Adipocyte (in vitro differentiated cells): ENCODE measurements at regions not wholly inside any gene's neighbourhood (a gene's known extent, or its start where the extent isn't known, plus 50 kb on each side); places are given as distances from the start of the nearest gene placed in this dataset.

Experiments used
- DNase-seq: peaks from one replicate; pipeline ENCODE4 v3.0.0-alpha.2; 2015; ENCODE audit warnings: low read depth
- H3K27me3 ChIP-seq: replicated peaks from 2 replicates; pipeline ENCODE4 v1.7.0; 2013; ENCODE audit warnings: mild to moderate bottlenecking, low read length, moderate library complexity; ENCODE audit not compliant: control insufficient read depth, insufficient read depth
- H3K36me3 ChIP-seq: 2 replicates; pipeline ENCODE4 v1.7.0; 2013; ENCODE audit warnings: low read length, mild to moderate bottlenecking, moderate library complexity; ENCODE audit not compliant: control insufficient read depth, insufficient read depth, severe bottlenecking
- H3K4me1 ChIP-seq: 2 replicates; pipeline ENCODE4 v1.7.0; 2013; ENCODE audit warnings: mild to moderate bottlenecking, low read length, moderate library complexity; ENCODE audit not compliant: control insufficient read depth, insufficient read depth
- H3K4me3 ChIP-seq: 2 replicates; pipeline ENCODE4 v1.7.0; 2013; ENCODE audit warnings: mild to moderate bottlenecking, low read length, moderate library complexity
- H3K9ac ChIP-seq: 2 replicates; pipeline ENCODE4 v1.7.0; 2013; ENCODE audit warnings: mild to moderate bottlenecking, low read length, moderate library complexity
- H3K9me3 ChIP-seq: 2 replicates; pipeline ENCODE4 v1.7.0; 2013; ENCODE audit warnings: mild to moderate bottlenecking, low read length, moderate library complexity; ENCODE audit not compliant: control insufficient read depth

DNA sequence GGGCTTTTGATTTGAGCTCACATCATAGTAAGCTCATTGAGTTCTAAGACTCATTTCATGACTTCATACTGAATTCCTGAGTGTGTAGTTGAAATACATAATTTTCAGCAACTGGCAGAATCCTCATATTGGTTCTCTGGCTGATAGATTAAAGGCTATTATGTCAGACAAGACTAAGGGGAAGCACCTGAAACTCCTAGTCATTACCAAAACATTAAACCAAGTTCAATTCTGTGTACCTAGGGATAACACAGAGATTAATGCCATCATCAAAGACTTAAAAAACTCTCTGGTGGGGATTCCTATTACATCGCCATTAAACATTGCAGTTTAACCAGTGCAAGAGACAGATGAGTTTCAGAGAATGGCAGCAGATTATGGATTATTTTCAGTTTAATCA is 339.1 kb downstream of the PTPRC start:
- Histone ChIP-seq H3K36me3 (no peaks in the 10 kb centered on the region), H3K9me3 (no peaks in the 10 kb centered on the region), H3K27me3 (no peaks in the 10 kb centered on the region), H3K9ac (no peak overlapping the region), H3K4me1 (no peaks in the 10 kb centered on the region), H3K4me3 (no peak overlapping the region)
- no peak for DNase-seq

DNA sequence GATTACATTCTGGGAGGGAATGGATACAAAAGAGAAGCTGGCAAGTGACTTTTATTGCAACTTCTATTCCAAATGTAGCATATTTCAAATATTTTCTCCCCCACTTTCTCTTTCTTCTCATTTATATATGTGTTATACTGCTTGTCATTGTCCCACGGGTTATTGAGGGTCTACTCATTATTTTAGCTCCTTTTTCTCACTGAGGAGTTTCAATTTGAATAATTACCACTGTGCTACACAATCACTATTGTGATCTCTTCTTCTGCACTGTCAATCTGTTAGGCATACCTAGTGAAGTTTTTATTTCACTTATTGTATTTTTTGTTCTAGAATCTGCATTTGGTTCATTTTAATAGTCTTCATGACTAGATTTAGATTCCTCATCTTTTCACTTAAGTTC is 339.7 kb downstream of the PTPRC start:
- Histone ChIP-seq H3K4me3 (no peak overlapping the region), H3K9ac (no peak overlapping the region), H3K9me3 (no peaks in the 10 kb centered on the region), H3K4me1 (no peaks in the 10 kb centered on the region), H3K36me3 (no peaks in the 10 kb centered on the region), H3K27me3 (no peaks in the 10 kb centered on the region)
- no peak for DNase-seq

DNA sequence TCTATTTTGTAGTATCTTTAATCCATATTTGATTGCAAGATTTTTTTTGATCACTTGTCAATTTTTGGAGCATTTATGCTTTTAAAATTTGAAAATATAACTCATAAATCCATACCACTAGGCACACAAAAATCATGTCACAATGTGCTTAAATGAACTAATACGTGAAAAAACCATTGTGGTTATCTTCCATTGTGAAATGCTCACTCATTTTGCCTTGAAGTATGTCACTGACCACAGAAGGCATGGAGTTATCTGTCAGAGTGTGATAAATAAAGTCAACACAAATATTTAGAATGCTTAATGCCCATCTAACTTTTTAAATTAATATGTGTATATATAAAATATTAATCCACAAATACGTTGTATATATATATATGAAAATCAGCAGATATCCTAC is 347.2 kb downstream of the PTPRC start:
- Histone ChIP-seq H3K4me3 (no peak overlapping the region), H3K9ac (no peak overlapping the region), H3K36me3 (no peaks in the 10 kb centered on the region), H3K4me1 (no peaks in the 10 kb centered on the region), H3K9me3 (no peaks in the 10 kb centered on the region), H3K27me3 (no peaks in the 10 kb centered on the region)
- DNase-seq, result no peak

DNA sequence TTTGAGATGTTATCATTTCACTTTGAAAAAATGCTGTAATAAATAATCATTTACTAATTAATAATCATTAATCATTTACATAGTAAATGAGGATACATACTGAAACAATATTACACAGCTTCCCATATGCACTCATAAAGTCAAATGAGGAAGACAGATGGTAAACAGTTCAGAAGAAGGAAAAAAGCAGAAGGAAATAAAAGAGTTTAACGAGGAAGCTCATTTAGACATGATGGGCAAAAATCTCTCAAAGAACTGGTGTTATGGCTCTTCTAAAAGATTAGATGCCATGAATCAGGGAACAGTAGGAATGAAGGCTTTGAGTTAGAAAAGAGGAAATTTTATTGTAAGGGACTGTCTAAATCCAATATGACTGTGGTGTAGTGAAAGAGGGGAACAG is 347.6 kb downstream of the PTPRC start:
- Histone ChIP-seq H3K27me3 (no peaks in the 10 kb centered on the region), H3K36me3 (no peaks in the 10 kb centered on the region), H3K9me3 (no peaks in the 10 kb centered on the region), H3K9ac (no peak overlapping the region), H3K4me1 (no peaks in the 10 kb centered on the region), H3K4me3 (no peak overlapping the region)
- DNase-seq, result no peak

DNA sequence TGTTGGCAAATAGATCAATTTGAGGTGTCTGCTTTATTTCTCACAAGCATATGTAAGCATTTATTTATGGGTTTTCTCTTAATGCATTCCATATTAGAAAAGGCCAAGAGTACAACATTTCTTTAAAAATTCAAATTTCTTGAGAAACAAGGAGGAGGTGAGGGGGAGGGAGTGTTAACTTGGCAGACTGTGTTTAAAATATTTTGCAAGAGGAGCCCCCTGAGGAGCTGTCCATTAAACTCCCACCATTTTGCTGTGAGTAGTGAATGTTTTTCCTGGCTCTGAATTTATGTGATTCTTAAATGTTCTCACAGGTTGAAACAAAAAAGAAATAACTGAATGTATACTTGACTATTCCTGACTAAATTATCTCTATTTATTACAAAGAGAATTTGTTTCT is 363.8 kb downstream of the PTPRC start:
- Histone ChIP-seq H3K9ac (no peak overlapping the region), H3K36me3 (no peaks in the 10 kb centered on the region), H3K4me3 (no peak overlapping the region), H3K4me1 (no peaks in the 10 kb centered on the region), H3K27me3 (no peaks in the 10 kb centered on the region), H3K9me3 (no peaks in the 10 kb centered on the region)
- peak; percentile 30 for DNase-seq

DNA sequence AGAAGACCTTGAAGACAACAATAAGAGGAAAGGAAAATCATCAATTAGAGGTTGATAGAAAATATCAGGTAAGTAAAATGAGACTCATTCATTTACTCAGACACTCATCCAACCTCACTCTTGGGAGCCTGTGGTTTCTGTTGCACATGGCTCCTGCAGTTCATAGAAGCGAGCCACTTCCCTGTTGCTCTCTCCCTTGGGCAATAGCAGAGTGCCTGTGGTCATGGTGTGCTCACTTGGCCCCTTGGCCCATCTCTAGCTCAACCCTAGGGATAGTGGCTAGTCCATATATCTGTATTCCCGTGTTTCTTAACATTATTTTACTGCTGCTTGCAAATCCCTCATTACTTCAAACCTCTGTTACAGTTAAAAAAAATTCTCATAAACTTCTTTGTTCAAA is 368.6 kb downstream of the PTPRC start:
- Histone ChIP-seq H3K27me3 (no peaks in the 10 kb centered on the region), H3K36me3 (no peaks in the 10 kb centered on the region), H3K4me3 (no peak overlapping the region), H3K9me3 (no peaks in the 10 kb centered on the region), H3K9ac (no peak overlapping the region), H3K4me1 (no peaks in the 10 kb centered on the region)
- no peak for DNase-seq

DNA sequence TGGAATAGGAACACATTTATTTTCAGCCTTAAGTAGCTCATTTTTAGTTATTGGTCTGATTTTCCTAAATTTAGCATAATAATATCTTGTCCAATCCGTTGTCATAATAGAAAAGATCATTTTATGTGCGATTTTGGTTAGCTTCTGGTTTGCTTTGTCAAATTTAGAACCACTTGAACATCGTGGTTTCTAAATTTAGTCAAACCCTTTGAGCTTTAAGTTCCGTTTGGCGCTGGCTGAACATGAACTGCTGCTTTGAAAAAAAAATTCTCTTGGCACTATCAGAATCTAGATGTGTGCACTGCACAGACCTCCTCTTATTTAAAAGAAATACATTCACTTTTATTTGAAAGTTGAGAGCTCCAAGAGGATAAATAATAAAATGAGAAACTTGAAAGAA is 370.6 kb downstream of the PTPRC start:
- Histone ChIP-seq H3K4me1 (no peaks in the 10 kb centered on the region), H3K36me3 (no peaks in the 10 kb centered on the region), H3K27me3 (no peaks in the 10 kb centered on the region), H3K9me3 (no peaks in the 10 kb centered on the region), H3K4me3 (no peak overlapping the region), H3K9ac (no peak overlapping the region)
- no peak for DNase-seq

DNA sequence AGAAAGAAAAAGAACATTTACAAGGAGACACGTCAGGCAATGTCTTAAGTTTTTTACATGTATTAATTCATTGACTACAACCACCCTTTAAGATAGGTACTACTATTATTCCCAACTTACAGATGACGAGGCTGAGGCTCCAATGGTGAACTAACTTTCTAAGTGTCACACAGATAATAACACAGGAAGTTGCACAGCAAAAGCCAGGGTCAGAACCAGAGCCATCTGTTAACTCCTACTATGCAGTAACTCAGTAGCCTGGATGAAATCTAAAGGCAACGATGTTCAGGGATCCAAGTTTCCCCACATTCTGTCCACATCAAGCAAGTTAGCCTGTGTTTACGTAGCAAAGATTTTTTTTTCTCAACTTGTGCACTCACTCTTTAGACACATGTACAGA is 371.7 kb downstream of the PTPRC start:
- Histone ChIP-seq H3K27me3 (no peaks in the 10 kb centered on the region), H3K4me3 (no peak overlapping the region)
- DNase-seq, result no peak

DNA sequence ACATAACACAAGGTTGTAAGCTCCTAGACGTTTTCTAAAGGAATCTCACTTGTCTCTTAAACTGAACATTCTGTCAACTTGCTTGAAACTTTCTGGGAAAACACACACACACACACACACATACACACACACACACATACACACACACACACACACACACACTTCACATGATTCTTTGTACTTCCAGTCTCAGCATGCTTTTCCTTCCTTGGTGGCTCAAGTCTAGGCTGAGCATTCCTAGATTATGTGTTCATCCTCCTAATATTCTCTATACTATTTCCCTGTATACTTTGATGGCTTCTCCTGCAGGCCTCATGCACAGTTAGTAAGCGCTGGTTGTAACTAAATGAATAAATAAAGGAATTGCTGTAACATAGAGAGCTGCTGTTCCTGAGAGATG is 372.1 kb downstream of the PTPRC start:
- no peaks in the 10 kb centered on the region for H3K27me3 ChIP-seq
- no peak overlapping the region for H3K4me3 ChIP-seq
- no peaks in the 10 kb centered on the region for H3K36me3 ChIP-seq
- no peaks in the 10 kb centered on the region for H3K4me1 ChIP-seq
- H3K9me3 ChIP-seq, result no peaks in the 10 kb centered on the region
- DNase-seq, result no peak
- H3K9ac ChIP-seq, result no peak overlapping the region

More for the DNA sequence above, 371.7 kb downstream of the PTPRC start:
- Histone ChIP-seq H3K9ac (no peak overlapping the region), H3K9me3 (no peaks in the 10 kb centered on the region), H3K4me1 (no peaks in the 10 kb centered on the region), H3K36me3 (no peaks in the 10 kb centered on the region)

DNA sequence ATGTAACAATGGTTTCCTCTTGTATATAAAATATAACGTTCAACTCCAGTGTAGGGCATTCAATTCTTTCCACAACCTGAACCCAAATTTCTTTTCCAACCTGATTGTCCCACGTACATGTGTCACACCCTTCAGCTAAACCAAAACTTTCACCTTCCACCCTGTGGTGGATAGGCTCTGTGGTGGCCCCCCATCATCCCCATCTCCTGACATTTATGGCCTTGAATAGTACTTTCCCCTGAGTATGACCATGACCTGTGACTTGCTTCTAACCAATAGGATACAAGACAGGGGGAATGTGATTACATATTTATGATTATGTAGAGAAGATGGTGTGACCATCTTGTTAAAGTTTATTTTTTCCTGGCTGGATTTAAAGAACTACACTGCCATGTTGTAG is 377.0 kb downstream of the PTPRC start:
- Histone ChIP-seq H3K36me3 (no peaks in the 10 kb centered on the region), H3K4me1 (no peaks in the 10 kb centered on the region), H3K9ac (no peak overlapping the region), H3K9me3 (no peaks in the 10 kb centered on the region), H3K4me3 (no peak overlapping the region), H3K27me3 (no peaks in the 10 kb centered on the region)
- DNase-seq, result no peak

DNA sequence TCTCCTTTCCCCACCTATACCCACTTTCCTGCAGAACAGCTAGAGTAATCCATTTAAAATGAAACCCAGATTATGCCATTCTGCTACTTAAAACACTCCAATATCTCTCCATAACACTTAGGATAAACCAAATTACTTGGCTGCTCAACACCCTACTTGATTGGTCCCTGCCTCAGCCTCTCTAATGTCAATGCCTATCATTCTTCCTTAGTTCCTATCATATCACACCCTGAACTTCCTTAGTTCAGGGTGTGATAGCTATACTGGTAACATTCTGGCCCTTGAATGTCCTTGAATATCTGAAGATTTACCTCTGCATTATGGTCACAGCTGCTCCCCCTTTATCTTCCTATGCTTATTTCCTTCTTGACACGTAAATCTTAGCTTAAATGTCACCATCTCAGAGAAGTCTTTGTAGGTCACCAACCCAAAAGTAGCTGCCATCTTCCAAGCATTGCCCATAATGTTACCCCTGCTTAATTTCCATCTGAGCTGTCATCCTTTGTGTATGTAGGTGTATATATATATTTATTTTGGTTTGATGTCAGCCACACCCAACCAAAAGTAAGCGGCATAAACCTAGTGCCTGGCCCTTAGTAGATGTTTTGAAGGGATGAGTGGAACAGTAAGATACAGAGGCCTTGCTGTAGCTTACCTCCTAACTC is 379.8 kb downstream of the PTPRC start:
- no peaks in the 10 kb centered on the region for H3K36me3 ChIP-seq
- H3K27me3 ChIP-seq, result no peaks in the 10 kb centered on the region
- no peak for DNase-seq
- no peak overlapping the region for H3K4me3 ChIP-seq
- H3K9me3 ChIP-seq, result no peaks in the 10 kb centered on the region
- no peak overlapping the region for H3K9ac ChIP-seq
- H3K4me1 ChIP-seq, result no peaks in the 10 kb centered on the region

DNA sequence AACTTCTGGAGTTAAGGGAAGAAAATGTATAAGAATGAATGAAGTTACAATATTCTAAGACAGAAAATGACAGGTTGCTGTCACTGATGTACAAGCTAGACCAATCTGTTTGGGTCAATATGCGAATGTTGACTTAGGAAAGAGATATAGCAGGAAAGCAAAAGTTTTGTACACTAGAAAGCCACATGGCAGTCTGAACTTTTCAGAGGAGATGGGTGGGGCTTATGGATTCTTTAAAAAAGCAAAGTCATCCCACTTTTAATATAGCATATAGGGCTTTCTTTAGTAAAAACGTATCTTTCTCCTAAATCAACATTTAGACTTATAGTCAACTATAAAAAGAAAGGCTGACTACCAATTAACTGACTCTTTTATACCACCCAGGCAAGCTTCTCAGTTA is 381.2 kb downstream of the PTPRC start:
- Histone ChIP-seq H3K36me3 (no peaks in the 10 kb centered on the region), H3K9ac (no peak overlapping the region), H3K4me3 (no peak overlapping the region), H3K9me3 (no peaks in the 10 kb centered on the region), H3K4me1 (no peaks in the 10 kb centered on the region), H3K27me3 (no peaks in the 10 kb centered on the region)
- no peak for DNase-seq
